ENCODE measurements at regions not wholly inside any gene's neighbourhood (a gene's known extent, or its start where the extent isn't known, plus 50 kb on each side); places are given as distances from the start of the nearest gene placed in this dataset.

DNA sequence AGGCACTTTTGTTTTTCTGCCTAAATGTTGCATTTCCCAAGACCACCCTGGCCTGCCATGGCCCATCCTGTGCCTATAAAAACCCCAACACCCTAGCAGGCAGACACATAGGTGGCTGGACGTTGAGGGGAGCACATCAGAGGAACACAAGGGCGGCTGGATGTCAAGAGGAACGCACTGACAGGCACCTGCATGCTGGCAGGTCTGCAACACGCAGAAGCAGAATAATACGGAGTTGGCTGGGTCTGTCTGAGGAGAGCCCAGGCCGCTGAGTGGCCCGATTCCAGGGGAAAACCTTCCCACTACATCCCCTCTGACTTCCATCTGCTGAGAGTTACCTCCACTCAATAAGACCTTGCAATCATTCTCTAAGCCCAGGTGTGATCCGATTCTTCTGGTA is 765.6 kb downstream of the PLOD2 start:
- Mint-ChIP-seq H3K4me3 (no peak overlapping the region), H3K4me1 (no peaks in the 10 kb centered on the region), H3K36me3 (ENCODE audit: low read depth) (no peaks in the 10 kb centered on the region), H3K27ac (no peak overlapping the region), H3K9me3 (no peaks in the 10 kb centered on the region), H3K27me3 (ENCODE audit: low read depth) (no peaks in the 10 kb centered on the region)
- TF ChIP-seq, protein P1, sequence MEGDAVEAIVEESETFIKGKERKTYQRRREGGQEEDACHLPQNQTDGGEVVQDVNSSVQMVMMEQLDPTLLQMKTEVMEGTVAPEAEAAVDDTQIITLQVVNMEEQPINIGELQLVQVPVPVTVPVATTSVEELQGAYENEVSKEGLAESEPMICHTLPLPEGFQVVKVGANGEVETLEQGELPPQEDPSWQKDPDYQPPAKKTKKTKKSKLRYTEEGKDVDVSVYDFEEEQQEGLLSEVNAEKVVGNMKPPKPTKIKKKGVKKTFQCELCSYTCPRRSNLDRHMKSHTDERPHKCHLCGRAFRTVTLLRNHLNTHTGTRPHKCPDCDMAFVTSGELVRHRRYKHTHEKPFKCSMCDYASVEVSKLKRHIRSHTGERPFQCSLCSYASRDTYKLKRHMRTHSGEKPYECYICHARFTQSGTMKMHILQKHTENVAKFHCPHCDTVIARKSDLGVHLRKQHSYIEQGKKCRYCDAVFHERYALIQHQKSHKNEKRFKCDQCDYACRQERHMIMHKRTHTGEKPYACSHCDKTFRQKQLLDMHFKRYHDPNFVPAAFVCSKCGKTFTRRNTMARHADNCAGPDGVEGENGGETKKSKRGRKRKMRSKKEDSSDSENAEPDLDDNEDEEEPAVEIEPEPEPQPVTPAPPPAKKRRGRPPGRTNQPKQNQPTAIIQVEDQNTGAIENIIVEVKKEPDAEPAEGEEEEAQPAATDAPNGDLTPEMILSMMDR (IDR thresholded peaks at IDR 0.05; ENCODE audit: unreplicated experiment in 3 of 3): no peak

DNA sequence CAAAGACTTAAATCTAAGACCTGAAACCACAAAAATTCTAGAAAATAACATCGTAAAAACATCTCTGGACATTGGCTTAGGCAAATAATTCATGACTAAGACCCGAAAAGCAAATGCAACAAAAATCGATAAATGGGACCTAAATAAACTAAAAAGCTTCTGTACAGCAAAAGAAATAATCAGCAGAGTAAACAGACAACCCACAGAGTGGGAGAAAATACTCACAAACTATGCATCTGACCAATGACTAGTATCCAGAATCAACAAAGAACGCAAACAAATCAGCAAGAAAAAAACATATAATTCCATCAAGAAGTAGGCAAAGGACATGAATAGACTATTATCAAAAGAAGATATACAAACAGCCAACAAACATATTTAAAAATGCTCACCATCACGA is 749.4 kb downstream of the PLOD2 start:
- no peaks in the 10 kb centered on the region for H3K27me3 Mint-ChIP-seq (ENCODE audit: low read depth)
- H3K27ac Mint-ChIP-seq: no peak overlapping the region
- TF ChIP-seq, protein P1 (IDR thresholded peaks at IDR 0.05; ENCODE audit: unreplicated experiment in 3 of 3): no peak
- H3K36me3 Mint-ChIP-seq (ENCODE audit: low read depth): no peaks in the 10 kb centered on the region
- peaks cover 11% of the 10 kb centered on the region for H3K9me3 Mint-ChIP-seq
- no peaks in the 10 kb centered on the region for H3K4me1 Mint-ChIP-seq
- no peak overlapping the region for H3K4me3 Mint-ChIP-seq

DNA sequence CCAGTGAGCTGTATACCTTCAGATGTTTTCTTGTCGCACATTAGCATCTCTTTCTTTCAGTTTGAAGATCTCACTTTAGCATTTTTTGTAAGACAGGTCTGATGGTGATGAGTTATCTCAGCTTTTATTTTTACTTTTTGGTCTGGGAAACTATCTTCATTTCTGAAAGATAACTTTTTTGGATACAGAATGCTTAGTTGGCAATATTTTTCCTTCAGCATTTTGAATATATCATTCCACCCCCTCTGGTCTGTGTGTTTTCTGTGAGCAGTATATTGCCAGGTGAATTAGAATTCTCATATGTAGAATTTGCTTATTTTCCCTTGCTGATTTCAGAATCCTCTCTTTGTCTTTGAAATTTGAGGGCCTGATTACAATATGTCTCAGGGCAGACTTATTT is 743.3 kb downstream of the PLOD2 start:
- no peaks in the 10 kb centered on the region for H3K27me3 Mint-ChIP-seq (ENCODE audit: low read depth)
- peaks cover 2% of the 10 kb centered on the region for H3K9me3 Mint-ChIP-seq
- no peaks in the 10 kb centered on the region for H3K4me1 Mint-ChIP-seq
- no peaks in the 10 kb centered on the region for H3K36me3 Mint-ChIP-seq (ENCODE audit: low read depth)
- no peak overlapping the region for H3K4me3 Mint-ChIP-seq
- TF ChIP-seq, protein P1 (IDR thresholded peaks at IDR 0.05; ENCODE audit: unreplicated experiment in 3 of 3): no peak
- H3K27ac Mint-ChIP-seq: no peak overlapping the region

DNA sequence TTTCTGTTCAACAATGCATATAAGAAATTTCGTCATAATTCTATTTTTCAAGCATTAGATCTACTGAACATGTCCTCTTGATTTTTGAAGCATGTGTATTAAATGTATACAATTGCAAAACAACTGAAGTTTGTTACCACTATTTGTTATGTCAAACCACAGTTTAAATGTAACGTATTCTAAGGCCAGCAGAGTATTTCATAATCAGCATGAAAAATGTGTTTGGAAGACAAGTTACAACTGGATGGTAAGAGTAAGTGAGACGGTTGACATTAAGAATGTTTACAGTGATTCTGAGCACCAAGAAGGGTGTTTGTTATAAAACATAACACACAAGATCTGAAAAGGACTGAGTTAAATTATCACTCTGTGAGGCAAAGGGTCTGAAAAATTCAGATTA is 738.4 kb downstream of the PLOD2 start:
- Mint-ChIP-seq H3K36me3 (ENCODE audit: low read depth) (no peaks in the 10 kb centered on the region), H3K4me3 (no peak overlapping the region), H3K27ac (no peak overlapping the region), H3K4me1 (no peaks in the 10 kb centered on the region), H3K9me3 (no peaks in the 10 kb centered on the region), H3K27me3 (ENCODE audit: low read depth) (no peaks in the 10 kb centered on the region)
- TF ChIP-seq, protein P1 (IDR thresholded peaks at IDR 0.05; ENCODE audit: unreplicated experiment in 3 of 3): no peak

DNA sequence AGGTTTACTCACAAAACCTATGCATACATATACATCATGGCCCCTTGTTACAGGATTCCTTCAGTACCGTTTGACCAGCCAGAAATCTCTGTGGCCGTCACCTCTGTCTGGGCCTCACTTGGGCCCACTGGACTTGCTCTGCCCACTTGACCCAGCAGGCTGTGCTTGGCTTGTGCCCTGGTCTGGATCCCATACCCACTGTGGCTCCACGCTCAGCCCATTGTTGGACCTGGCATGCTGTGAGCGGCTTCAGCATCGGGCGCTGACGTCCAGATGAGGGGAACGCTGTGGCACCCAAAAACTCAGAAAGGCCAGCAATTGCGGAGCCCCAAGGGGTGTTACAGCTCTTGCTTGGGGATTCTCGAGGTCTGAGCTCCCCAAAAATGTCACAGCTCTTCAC is 733.6 kb downstream of the PLOD2 start:
- no peaks in the 10 kb centered on the region for H3K36me3 Mint-ChIP-seq (ENCODE audit: low read depth)
- no peak overlapping the region for H3K4me3 Mint-ChIP-seq
- H3K27ac Mint-ChIP-seq: no peak overlapping the region
- no peaks in the 10 kb centered on the region for H3K27me3 Mint-ChIP-seq (ENCODE audit: low read depth)
- H3K9me3 Mint-ChIP-seq: no peaks in the 10 kb centered on the region
- TF ChIP-seq, protein P1 (IDR thresholded peaks at IDR 0.05; ENCODE audit: unreplicated experiment in 3 of 3): no peak
- no peaks in the 10 kb centered on the region for H3K4me1 Mint-ChIP-seq

DNA sequence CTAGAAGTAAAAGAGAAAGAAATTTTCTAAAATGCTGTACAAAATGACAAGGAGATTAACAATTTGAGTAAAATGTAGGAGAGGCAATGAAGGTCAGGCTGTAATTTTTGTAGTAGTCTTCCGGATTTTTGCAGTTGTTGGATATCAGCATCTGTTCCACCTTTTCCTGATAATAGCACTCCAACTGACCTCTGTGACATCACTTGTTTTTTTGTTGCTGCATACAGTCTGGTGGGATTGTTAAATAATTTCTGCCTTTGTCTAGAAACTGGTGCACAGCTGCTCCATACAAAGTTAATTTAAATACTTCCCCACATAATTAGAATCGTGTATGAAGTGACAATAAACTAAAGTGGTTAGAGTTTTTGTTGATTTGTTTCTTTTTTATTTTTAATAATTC is 731.4 kb downstream of the PLOD2 start:
- no peaks in the 10 kb centered on the region for H3K27me3 Mint-ChIP-seq (ENCODE audit: low read depth)
- no peaks in the 10 kb centered on the region for H3K36me3 Mint-ChIP-seq (ENCODE audit: low read depth)
- H3K27ac Mint-ChIP-seq: no peak overlapping the region
- no peaks in the 10 kb centered on the region for H3K9me3 Mint-ChIP-seq
- H3K4me1 Mint-ChIP-seq: no peaks in the 10 kb centered on the region
- TF ChIP-seq, protein P1 (IDR thresholded peaks at IDR 0.05; ENCODE audit: unreplicated experiment in 3 of 3): no peak
- H3K4me3 Mint-ChIP-seq: no peak overlapping the region
